Activated CD4-positive, alpha-beta memory T cell treated with anti-CD3 and anti-CD28 coated beads for 36 hours (primary cell): ENCODE measurements at regions not wholly inside any gene's neighbourhood (a gene's known extent, or its start where the extent isn't known, plus 50 kb on each side); places are given as distances from the start of the nearest gene placed in this dataset.

ENCODE experiments used
- CTCF ChIA-PET: fragments of 350-600 bp; sonication (Branson Sonifier 250); formaldehyde crosslinking; loops from one replicate; lab custom pipeline; 2021; ENCODE audit warnings: antibody characterized with exemption, inconsistent platforms; lab: Charles Lee
- POLR2A ChIA-PET: fragments of 350-600 bp; sonication (Branson Sonifier 250); formaldehyde crosslinking; loops from one replicate; lab custom pipeline; 2021; ENCODE audit warnings: antibody characterized with exemption; lab: Charles Lee
- DNase-seq: peaks from one replicate; pipeline ENCODE4 v3.0.0-alpha.2; 2020
- H3K27ac Mint-ChIP-seq: one replicate; pipeline ENCODE4 v1.8.0; 2021; ENCODE audit warnings: mixed read lengths
- H3K27me3 Mint-ChIP-seq: one replicate; pipeline ENCODE4 v1.8.0; 2021; ENCODE audit warnings: mixed read lengths
- H3K36me3 Mint-ChIP-seq: one replicate; pipeline ENCODE4 v1.8.0; 2021; ENCODE audit warnings: mixed read lengths
- H3K4me1 Mint-ChIP-seq: one replicate; pipeline ENCODE4 v1.8.0; 2021; ENCODE audit warnings: low read depth, mixed read lengths
- H3K4me3 Mint-ChIP-seq: one replicate; pipeline ENCODE4 v1.8.0; 2021; ENCODE audit warnings: mild to moderate bottlenecking, mixed read lengths
- H3K9me3 Mint-ChIP-seq: one replicate; pipeline ENCODE4 v1.8.0; 2021; ENCODE audit warnings: mixed read lengths
- intact Hi-C: fragments of 100-400 bp; cut with micrococcal nuclease; formaldehyde crosslinking; loops from one replicate; pipeline ENCODE4 v1.15.1; 2023

- CTCF ChIA-PET, result interaction anchor here (0.6 to 1.4 kb wide), 2 partner anchors 50 to 258 kb away, joined by 3 read pairs; no protein-coding TSS in a partner anchor
- H3K27ac Mint-ChIP-seq, result no peak overlapping the region
- H3K36me3 Mint-ChIP-seq, result no peaks in the 10 kb centered on the region
Measured at GRCh38 chr5:61280761-61281427, 51.2 kb upstream of the ZSWIM6 start.

GRCh38 chr5:61281686-61282085 lies 50.4 kb upstream of the ZSWIM6 start:
- CTCF ChIA-PET, result interaction anchor here (1.4 kb wide), 1 partner anchor 49 kb away, joined by 3 read pairs; no protein-coding TSS in a partner anchor

More at GRCh38 chr5:61280761-61281427, 51.2 kb upstream of the ZSWIM6 start:
- DNase-seq, result peak; percentile 53
- intact Hi-C loops, result loop anchor here (1.0 to 5.0 kb wide), 7 partner anchors 25 to 334 kb away; partner anchors contain the start of genes ERCC8 and NDUFAF2
- POLR2A ChIA-PET, result interaction anchor here (1.4 kb wide), 1 partner anchor 79 kb away, joined by 4 read pairs; no protein-coding TSS in a partner anchor
- H3K9me3 Mint-ChIP-seq, result no peaks in the 10 kb centered on the region
- no peak overlapping the region for H3K4me3 Mint-ChIP-seq
- H3K4me1 Mint-ChIP-seq, result peaks cover 24% of the 10 kb centered on the region
- no peaks in the 10 kb centered on the region for H3K27me3 Mint-ChIP-seq

More at GRCh38 chr5:61281686-61282085, 50.4 kb upstream of the ZSWIM6 start:
- Mint-ChIP-seq H3K27me3 (no peaks in the 10 kb centered on the region), H3K27ac (no peak overlapping the region), H3K36me3 (no peaks in the 10 kb centered on the region), H3K4me1 (peaks cover 20% of the 10 kb centered on the region), H3K4me3 (no peak overlapping the region), H3K9me3 (no peaks in the 10 kb centered on the region)
- POLR2A ChIA-PET, result interaction anchor here (1.4 kb wide), 1 partner anchor 80 kb away, joined by 4 read pairs; no protein-coding TSS in a partner anchor
- DNase-seq, result no peak
- intact Hi-C loops, result loop anchor here (1.0 to 5.0 kb wide), 5 partner anchors 25 to 334 kb away; partner anchors contain the start of genes ERCC8 and NDUFAF2
